ENCODE measurements at regions not wholly inside any gene's neighbourhood (a gene's known extent, or its start where the extent isn't known, plus 50 kb on each side); places are given as distances from the start of the nearest gene placed in this dataset.

- peaks cover 5% of the 10 kb centered on the region for H3K27me3 Mint-ChIP-seq (ENCODE audit: insufficient read depth, low read depth, poor library complexity)
- TF ChIP-seq ZNF331 (CRISPR knock-in tag; IDR thresholded peaks at IDR 0.05; ENCODE audit: low read depth): no peak
- no peak for TF ChIP-seq EZH2 (IDR thresholded peaks at IDR 0.05; ENCODE audit: low read depth, unreplicated experiment)
- TF ChIP-seq, protein P1, sequence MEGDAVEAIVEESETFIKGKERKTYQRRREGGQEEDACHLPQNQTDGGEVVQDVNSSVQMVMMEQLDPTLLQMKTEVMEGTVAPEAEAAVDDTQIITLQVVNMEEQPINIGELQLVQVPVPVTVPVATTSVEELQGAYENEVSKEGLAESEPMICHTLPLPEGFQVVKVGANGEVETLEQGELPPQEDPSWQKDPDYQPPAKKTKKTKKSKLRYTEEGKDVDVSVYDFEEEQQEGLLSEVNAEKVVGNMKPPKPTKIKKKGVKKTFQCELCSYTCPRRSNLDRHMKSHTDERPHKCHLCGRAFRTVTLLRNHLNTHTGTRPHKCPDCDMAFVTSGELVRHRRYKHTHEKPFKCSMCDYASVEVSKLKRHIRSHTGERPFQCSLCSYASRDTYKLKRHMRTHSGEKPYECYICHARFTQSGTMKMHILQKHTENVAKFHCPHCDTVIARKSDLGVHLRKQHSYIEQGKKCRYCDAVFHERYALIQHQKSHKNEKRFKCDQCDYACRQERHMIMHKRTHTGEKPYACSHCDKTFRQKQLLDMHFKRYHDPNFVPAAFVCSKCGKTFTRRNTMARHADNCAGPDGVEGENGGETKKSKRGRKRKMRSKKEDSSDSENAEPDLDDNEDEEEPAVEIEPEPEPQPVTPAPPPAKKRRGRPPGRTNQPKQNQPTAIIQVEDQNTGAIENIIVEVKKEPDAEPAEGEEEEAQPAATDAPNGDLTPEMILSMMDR (conservative IDR thresholded peaks at IDR 0.05; ENCODE audit: low read depth in 2 of 2): no peak
- no peak for DNase-seq (ENCODE audit: low spot score)
- Histone ChIP-seq H3K79me2 (replicated peaks; ENCODE audit: insufficient read depth) (no peaks in the 10 kb centered on the region), H4K20me1 (replicated peaks; ENCODE audit: insufficient read depth) (no peaks in the 10 kb centered on the region), H3K27ac (ENCODE audit: low read depth) (no peak overlapping the region), H3K4me1 (ENCODE audit: insufficient read depth) (no peaks in the 10 kb centered on the region; the same call in 1 of the 2 replicates), H3F3A (replicated peaks; ENCODE audit: low read depth) (no peaks in the 10 kb centered on the region), H3K4me2 (no peak overlapping the region), H3K27me3 (ENCODE audit: insufficient read depth) (no peaks in the 10 kb centered on the region), H3K9me2 (ENCODE audit: insufficient read depth) (no peaks in the 10 kb centered on the region), H3K4me3 (no peak overlapping the region), H2AFZ (no peak overlapping the region), H3K36me3 (ENCODE audit: insufficient read depth) (no peaks in the 10 kb centered on the region)
- peaks cover 13% of the 10 kb centered on the region; the same call in 2 of the 3 replicates for H3K4me1 Mint-ChIP-seq
- H3K27ac Mint-ChIP-seq: no peak overlapping the region
- no peaks in the 10 kb centered on the region for H3K9me3 Mint-ChIP-seq
- H3K4me3 Mint-ChIP-seq: no peak overlapping the region
- no peaks in the 10 kb centered on the region for H3K36me3 Mint-ChIP-seq (ENCODE audit: low read depth)
- ATAC-seq: no peak
Observed at GRCh38 chr1:239764546-239764945, 327.1 kb upstream of the FMN2 start.

- Histone ChIP-seq H3K4me2 (no peak overlapping the region), H3K79me2 (replicated peaks; ENCODE audit: insufficient read depth) (no peaks in the 10 kb centered on the region), H4K20me1 (replicated peaks; ENCODE audit: insufficient read depth) (no peaks in the 10 kb centered on the region), H3K4me1 (ENCODE audit: insufficient read depth) (no peaks in the 10 kb centered on the region; the same call in 1 of the 2 replicates), H3K27me3 (ENCODE audit: insufficient read depth) (no peaks in the 10 kb centered on the region), H3K27ac (ENCODE audit: low read depth) (no peak overlapping the region), H3K4me3 (no peak overlapping the region), H3K36me3 (ENCODE audit: insufficient read depth) (no peaks in the 10 kb centered on the region), H2AFZ (no peak overlapping the region), H3K9me2 (ENCODE audit: insufficient read depth) (no peaks in the 10 kb centered on the region), H3F3A (replicated peaks; ENCODE audit: low read depth) (no peaks in the 10 kb centered on the region)
- Mint-ChIP-seq H3K4me3 (no peak overlapping the region), H3K4me1 (peaks cover 13% of the 10 kb centered on the region; the same call in 2 of the 3 replicates), H3K27me3 (ENCODE audit: insufficient read depth, low read depth, poor library complexity) (peaks cover 5% of the 10 kb centered on the region), H3K9me3 (no peaks in the 10 kb centered on the region), H3K27ac (no peak overlapping the region), H3K36me3 (ENCODE audit: low read depth) (no peaks in the 10 kb centered on the region)
- TF ChIP-seq CREB1 (CRISPR knock-in tag; IDR thresholded peaks at IDR 0.05; ENCODE audit: low read depth) (no peak), ZNF462 (CRISPR knock-in tag; IDR thresholded peaks at IDR 0.05) (no peak), JUNB (IDR thresholded peaks at IDR 0.05; ENCODE audit: unreplicated experiment) (no peak), ZNF331 (CRISPR knock-in tag; IDR thresholded peaks at IDR 0.05; ENCODE audit: low read depth) (no peak), ZNF114 (CRISPR knock-in tag; IDR thresholded peaks at IDR 0.05) (no peak), EZH2 (IDR thresholded peaks at IDR 0.05; ENCODE audit: low read depth, unreplicated experiment) (no peak), NANOG (IDR thresholded peaks at IDR 0.05; ENCODE audit: borderline replicate concordance) (no peak)
- TF ChIP-seq, protein P1 (conservative IDR thresholded peaks at IDR 0.05; ENCODE audit: low read depth in 2 of 2): peak in 1 of 2 experiments; percentile 34; a peak in 2 of 4 replicates
- peak; percentile 74 for ATAC-seq
- peak; percentile 54 for DNase-seq (ENCODE audit: low spot score)
Observed at GRCh38 chr1:239765163-239765562, 326.5 kb upstream of the FMN2 start.

All from GM23338 (cell line).